ENCODE measurements at regions not wholly inside any gene's neighbourhood (a gene's known extent, or its start where the extent isn't known, plus 50 kb on each side); places are given as distances from the start of the nearest gene placed in this dataset.

GRCh38 chr2:58767828-58768714 is 526.9 kb upstream of the FANCL start (continued):
- TF ChIP-seq CSRNP3 (CRISPR knock-in tag; IDR thresholded peaks at IDR 0.05): no peak
- TF ChIP-seq TOX (CRISPR knock-in tag; IDR thresholded peaks at IDR 0.05; ENCODE audit: borderline replicate concordance): no peak
- no peak for TF ChIP-seq BACH2 (CRISPR knock-in tag; IDR thresholded peaks at IDR 0.05; ENCODE audit: borderline replicate concordance)
- TF ChIP-seq TSHZ2 (CRISPR knock-in tag; IDR thresholded peaks at IDR 0.05): no peak

- TF ChIP-seq ARNTL (CRISPR knock-in tag; IDR thresholded peaks at IDR 0.05; ENCODE audit: borderline replicate concordance, low read depth): no peak
- TF ChIP-seq PPARA (CRISPR knock-in tag; IDR thresholded peaks at IDR 0.05; ENCODE audit: borderline replicate concordance): no peak
- TF ChIP-seq, protein P1, sequence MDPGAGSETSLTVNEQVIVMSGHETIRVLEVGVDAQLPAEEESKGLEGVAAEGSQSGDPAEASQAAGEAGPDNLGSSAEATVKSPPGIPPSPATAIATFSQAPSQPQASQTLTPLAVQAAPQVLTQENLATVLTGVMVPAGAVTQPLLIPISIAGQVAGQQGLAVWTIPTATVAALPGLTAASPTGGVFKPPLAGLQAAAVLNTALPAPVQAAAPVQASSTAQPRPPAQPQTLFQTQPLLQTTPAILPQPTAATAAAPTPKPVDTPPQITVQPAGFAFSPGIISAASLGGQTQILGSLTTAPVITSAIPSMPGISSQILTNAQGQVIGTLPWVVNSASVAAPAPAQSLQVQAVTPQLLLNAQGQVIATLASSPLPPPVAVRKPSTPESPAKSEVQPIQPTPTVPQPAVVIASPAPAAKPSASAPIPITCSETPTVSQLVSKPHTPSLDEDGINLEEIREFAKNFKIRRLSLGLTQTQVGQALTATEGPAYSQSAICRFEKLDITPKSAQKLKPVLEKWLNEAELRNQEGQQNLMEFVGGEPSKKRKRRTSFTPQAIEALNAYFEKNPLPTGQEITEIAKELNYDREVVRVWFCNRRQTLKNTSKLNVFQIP (CRISPR knock-in tag; IDR thresholded peaks at IDR 0.05; ENCODE audit: borderline replicate concordance, low read depth): no peak
- no peak for TF ChIP-seq ISL1 (CRISPR knock-in tag; IDR thresholded peaks at IDR 0.05)
- TF ChIP-seq CSDC2 (CRISPR knock-in tag; IDR thresholded peaks at IDR 0.05): no peak
- TF ChIP-seq BACH2 (CRISPR knock-in tag; IDR thresholded peaks at IDR 0.05; ENCODE audit: borderline replicate concordance): no peak
- TF ChIP-seq, protein P2, sequence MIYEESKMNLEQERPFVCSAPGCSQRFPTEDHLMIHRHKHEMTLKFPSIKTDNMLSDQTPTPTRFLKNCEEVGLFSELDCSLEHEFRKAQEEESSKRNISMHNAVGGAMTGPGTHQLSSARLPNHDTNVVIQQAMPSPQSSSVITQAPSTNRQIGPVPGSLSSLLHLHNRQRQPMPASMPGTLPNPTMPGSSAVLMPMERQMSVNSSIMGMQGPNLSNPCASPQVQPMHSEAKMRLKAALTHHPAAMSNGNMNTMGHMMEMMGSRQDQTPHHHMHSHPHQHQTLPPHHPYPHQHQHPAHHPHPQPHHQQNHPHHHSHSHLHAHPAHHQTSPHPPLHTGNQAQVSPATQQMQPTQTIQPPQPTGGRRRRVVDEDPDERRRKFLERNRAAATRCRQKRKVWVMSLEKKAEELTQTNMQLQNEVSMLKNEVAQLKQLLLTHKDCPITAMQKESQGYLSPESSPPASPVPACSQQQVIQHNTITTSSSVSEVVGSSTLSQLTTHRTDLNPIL (CRISPR knock-in tag; IDR thresholded peaks at IDR 0.05; ENCODE audit: low read depth): no peak
- no peak for TF ChIP-seq TOX (CRISPR knock-in tag; IDR thresholded peaks at IDR 0.05; ENCODE audit: borderline replicate concordance)
- no peak for TF ChIP-seq TCF4 (CRISPR knock-in tag; IDR thresholded peaks at IDR 0.05; ENCODE audit: borderline replicate concordance)
- TF ChIP-seq CSRNP3 (CRISPR knock-in tag; IDR thresholded peaks at IDR 0.05): no peak
- no peak for TF ChIP-seq ZNF565 (CRISPR knock-in tag; conservative IDR thresholded peaks at IDR 0.05; ENCODE audit: low read depth)
- no peak for TF ChIP-seq PATZ1 (CRISPR knock-in tag; IDR thresholded peaks at IDR 0.05; ENCODE audit: borderline replicate concordance)
- TF ChIP-seq ESRRG (CRISPR knock-in tag; IDR thresholded peaks at IDR 0.05): no peak
- no peak for TF ChIP-seq ZFP3 (CRISPR knock-in tag; IDR thresholded peaks at IDR 0.05)
- TF ChIP-seq ZFP30 (CRISPR knock-in tag; IDR thresholded peaks at IDR 0.05): no peak
- no peak for TF ChIP-seq ZC3H10 (CRISPR knock-in tag; IDR thresholded peaks at IDR 0.05)
- TF ChIP-seq ZNF8 (CRISPR knock-in tag; IDR thresholded peaks at IDR 0.05): no peak
- no peak for TF ChIP-seq TSHZ2 (CRISPR knock-in tag; IDR thresholded peaks at IDR 0.05)
- no peak for TF ChIP-seq ZNF70 (CRISPR knock-in tag; IDR thresholded peaks at IDR 0.05)
- no peak for ATAC-seq
These were observed 523.4 kb upstream of the FANCL start for GRCh38 chr2:58764338-58765104.
